Liver (tissue), 8 donors: ENCODE measurements at regions not wholly inside any gene's neighbourhood (a gene's known extent, or its start where the extent isn't known, plus 50 kb on each side); places are given as distances from the start of the nearest gene placed in this dataset.

Experiments
- DNase-seq: peaks from one replicate; pipeline ENCODE4 v3.0.0-alpha.2; 2017; ENCODE audit warnings: low spot score
- H3K27ac ChIP-seq, 2 donors: one replicate each; pipeline ENCODE4 v1.7.0; 2013; ENCODE audit warnings: inconsistent platforms in 2 of 2, low read length in 2 of 2, control low read depth in 1 of 2, low read depth in 1 of 2, mild to moderate bottlenecking in 1 of 2
- H3K27me3 ChIP-seq, 4 donors: one replicate each; pipeline versions ENCODE4 v1.6.1 to v1.7.0; 2013; ENCODE audit warnings: low read length in 3 of 4, inconsistent platforms in 1 of 4, mild to moderate bottlenecking in 1 of 4, moderate library complexity in 1 of 4; ENCODE audit not compliant: control insufficient read depth in 4 of 4, insufficient read depth in 4 of 4
- H3K36me3 ChIP-seq, 4 donors: one replicate each; pipeline versions ENCODE4 v1.6.1 to v1.7.0; 2013; ENCODE audit warnings: low read length in 3 of 4, mild to moderate bottlenecking in 3 of 4, low read depth in 1 of 4, moderate library complexity in 1 of 4; ENCODE audit not compliant: control insufficient read depth in 4 of 4, insufficient read depth in 3 of 4
- H3K4me1 ChIP-seq, 4 donors: one replicate each; pipeline versions ENCODE4 v1.6.1 to v1.7.0; 2013; ENCODE audit warnings: low read length in 3 of 4, mild to moderate bottlenecking in 3 of 4, moderate library complexity in 1 of 4; ENCODE audit not compliant: control insufficient read depth in 4 of 4, insufficient read depth in 4 of 4
- H3K4me3 ChIP-seq, 3 donors: one replicate each; pipeline versions ENCODE4 v1.6.1 to v1.7.0; 2013; ENCODE audit warnings: low read length in 3 of 3, control low read depth in 1 of 3, low read depth in 1 of 3, mild to moderate bottlenecking in 1 of 3
- H3K9ac ChIP-seq, 2 donors: one replicate each; pipeline ENCODE4 v1.7.0; 2013; ENCODE audit warnings: low read length in 2 of 2, mild to moderate bottlenecking in 2 of 2, moderate library complexity in 2 of 2, control low read depth in 1 of 2, low read depth in 1 of 2
- H3K9me3 ChIP-seq, 4 donors: one replicate each; pipeline versions ENCODE4 v1.6.1 to v1.7.0; 2013; ENCODE audit warnings: low read length in 3 of 4; ENCODE audit not compliant: control insufficient read depth in 4 of 4
- EGR1 ChIP-seq, 2 donors: IDR thresholded peaks; 2 replicates each; pipeline ENCODE4 v1.6.1; 2016 to 2018; ENCODE audit warnings: antibody characterized with exemption in 2 of 2, low read depth in 2 of 2
- FOXA1 ChIP-seq: IDR thresholded peaks from 2 replicates; pipeline ENCODE4 v1.6.1; 2016; ENCODE audit warnings: antibody characterized with exemption
- GABPA ChIP-seq, 2 donors: IDR thresholded peaks in 1 of 2; conservative IDR thresholded peaks in 1 of 2; 2 replicates each; pipeline ENCODE4 v1.6.1; 2016; ENCODE audit warnings: antibody characterized with exemption in 2 of 2, mild to moderate bottlenecking in 1 of 2, moderate library complexity in 1 of 2
- HNF4A ChIP-seq, 2 donors: conservative IDR thresholded peaks; 2 replicates each; pipeline ENCODE4 v1.6.1; 2016; ENCODE audit warnings: antibody characterized with exemption in 2 of 2, mild to moderate bottlenecking in 2 of 2
- HNF4G ChIP-seq: IDR thresholded peaks from 2 replicates; pipeline ENCODE4 v1.6.1; 2016; ENCODE audit warnings: antibody characterized with exemption
- JUND ChIP-seq, 2 donors: IDR thresholded peaks; 2 replicates each; pipeline ENCODE4 v1.6.1; 2016; ENCODE audit warnings: antibody characterized with exemption in 2 of 2
- NR2F2 ChIP-seq: IDR thresholded peaks from 2 replicates; pipeline ENCODE4 v1.6.1; 2016; ENCODE audit warnings: antibody characterized with exemption
- RAD21 ChIP-seq, 2 donors: IDR thresholded peaks; 2 replicates each; pipeline ENCODE4 v1.6.1; 2016; ENCODE audit warnings: antibody characterized with exemption in 2 of 2, mild to moderate bottlenecking in 2 of 2
- RXRA ChIP-seq, 2 donors: IDR thresholded peaks; 2 replicates each; pipeline ENCODE4 v1.6.1; 2017 to 2018; ENCODE audit warnings: antibody characterized with exemption in 2 of 2, mild to moderate bottlenecking in 1 of 2
- SP1 ChIP-seq: IDR thresholded peaks from 2 replicates; pipeline ENCODE4 v1.6.1; 2018; ENCODE audit warnings: antibody characterized with exemption, mild to moderate bottlenecking
- YY1 ChIP-seq: IDR thresholded peaks from 2 replicates; pipeline ENCODE4 v1.6.1; 2016; ENCODE audit warnings: antibody characterized with exemption, mild to moderate bottlenecking
- WGBS: extraction: QIAGEN DNeasy Blood & Tissue Kit; methylation state at CpG from one replicate; pipeline ENCODE4 v1.1.7; 2013; 5-methylcytosine and 5-hydroxymethylcytosine counted together
- TF ChIP-seq, protein P1 (sequence below): IDR thresholded peaks from 2 replicates; pipeline ENCODE4 v1.6.1; 2016; ENCODE audit warnings: antibody characterized with exemption, mild to moderate bottlenecking
- TF ChIP-seq, protein P2 (sequence below): IDR thresholded peaks from 2 replicates; pipeline ENCODE4 v1.6.1; 2016; ENCODE audit warnings: antibody characterized with exemption
- TF ChIP-seq, protein P3 (sequence below): IDR thresholded peaks from 2 replicates; pipeline ENCODE4 v1.6.1; 2016; ENCODE audit warnings: antibody characterized with exemption
- TF ChIP-seq, protein P4 (sequence below): IDR thresholded peaks from 2 replicates; pipeline ENCODE4 v1.6.1; 2016; ENCODE audit warnings: antibody characterized with exemption
- TF ChIP-seq, protein P5 (sequence below): fragments of 150-350 bp; IDR thresholded peaks from 2 replicates; pipeline ENCODE4 v1.5.1; 2017; ENCODE audit warnings: improper control_type of control experiment, low read depth, low read length; ENCODE audit not compliant: missing input control
- donor health status: healthy.
- donor health status: healthy.
- donor health status: healthy.
- donor health status: healthy.
- donor health status: healthy.

DNA sequence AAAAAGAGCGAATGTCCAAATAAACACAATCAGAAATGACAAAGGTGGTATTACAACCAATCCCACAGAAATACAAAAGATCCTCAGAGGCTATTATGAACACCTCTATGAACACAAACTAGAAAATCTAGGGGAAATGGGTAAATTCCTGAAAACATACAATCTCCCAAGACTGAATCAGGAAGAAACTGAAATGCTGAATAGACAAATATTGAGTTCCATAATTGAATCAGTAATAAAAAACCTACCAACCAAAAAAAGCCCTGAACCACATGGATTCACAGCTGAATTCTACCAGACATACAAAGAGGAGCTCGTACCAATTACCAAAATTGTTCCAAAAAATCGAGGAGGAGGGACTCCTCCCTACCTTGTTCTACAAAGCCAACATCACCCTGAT, 56.1 kb upstream of the ZNF800 start:
- H3K36me3 ChIP-seq, result no peaks in the 10 kb centered on the region
- no peak overlapping the region for H3K4me3 ChIP-seq
- no peak for DNase-seq
- H3K4me1 ChIP-seq, result no peaks in the 10 kb centered on the region
- TF ChIP-seq GABPA (IDR thresholded peaks at IDR 0.05 in 1 of 2, conservative IDR thresholded peaks at IDR 0.05 in 1 of 2) (no peak), NR2F2 (no peak), RXRA (IDR thresholded peaks at IDR 0.05) (no peak), FOXA1 (no peak), HNF4A (conservative IDR thresholded peaks at IDR 0.05) (no peak), EGR1 (IDR thresholded peaks at IDR 0.05; ENCODE audit: low read depth in 2 of 2) (no peak)
- TF ChIP-seq, protein P1, sequence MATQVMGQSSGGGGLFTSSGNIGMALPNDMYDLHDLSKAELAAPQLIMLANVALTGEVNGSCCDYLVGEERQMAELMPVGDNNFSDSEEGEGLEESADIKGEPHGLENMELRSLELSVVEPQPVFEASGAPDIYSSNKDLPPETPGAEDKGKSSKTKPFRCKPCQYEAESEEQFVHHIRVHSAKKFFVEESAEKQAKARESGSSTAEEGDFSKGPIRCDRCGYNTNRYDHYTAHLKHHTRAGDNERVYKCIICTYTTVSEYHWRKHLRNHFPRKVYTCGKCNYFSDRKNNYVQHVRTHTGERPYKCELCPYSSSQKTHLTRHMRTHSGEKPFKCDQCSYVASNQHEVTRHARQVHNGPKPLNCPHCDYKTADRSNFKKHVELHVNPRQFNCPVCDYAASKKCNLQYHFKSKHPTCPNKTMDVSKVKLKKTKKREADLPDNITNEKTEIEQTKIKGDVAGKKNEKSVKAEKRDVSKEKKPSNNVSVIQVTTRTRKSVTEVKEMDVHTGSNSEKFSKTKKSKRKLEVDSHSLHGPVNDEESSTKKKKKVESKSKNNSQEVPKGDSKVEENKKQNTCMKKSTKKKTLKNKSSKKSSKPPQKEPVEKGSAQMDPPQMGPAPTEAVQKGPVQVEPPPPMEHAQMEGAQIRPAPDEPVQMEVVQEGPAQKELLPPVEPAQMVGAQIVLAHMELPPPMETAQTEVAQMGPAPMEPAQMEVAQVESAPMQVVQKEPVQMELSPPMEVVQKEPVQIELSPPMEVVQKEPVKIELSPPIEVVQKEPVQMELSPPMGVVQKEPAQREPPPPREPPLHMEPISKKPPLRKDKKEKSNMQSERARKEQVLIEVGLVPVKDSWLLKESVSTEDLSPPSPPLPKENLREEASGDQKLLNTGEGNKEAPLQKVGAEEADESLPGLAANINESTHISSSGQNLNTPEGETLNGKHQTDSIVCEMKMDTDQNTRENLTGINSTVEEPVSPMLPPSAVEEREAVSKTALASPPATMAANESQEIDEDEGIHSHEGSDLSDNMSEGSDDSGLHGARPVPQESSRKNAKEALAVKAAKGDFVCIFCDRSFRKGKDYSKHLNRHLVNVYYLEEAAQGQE, result no peak
- TF ChIP-seq, protein P2, sequence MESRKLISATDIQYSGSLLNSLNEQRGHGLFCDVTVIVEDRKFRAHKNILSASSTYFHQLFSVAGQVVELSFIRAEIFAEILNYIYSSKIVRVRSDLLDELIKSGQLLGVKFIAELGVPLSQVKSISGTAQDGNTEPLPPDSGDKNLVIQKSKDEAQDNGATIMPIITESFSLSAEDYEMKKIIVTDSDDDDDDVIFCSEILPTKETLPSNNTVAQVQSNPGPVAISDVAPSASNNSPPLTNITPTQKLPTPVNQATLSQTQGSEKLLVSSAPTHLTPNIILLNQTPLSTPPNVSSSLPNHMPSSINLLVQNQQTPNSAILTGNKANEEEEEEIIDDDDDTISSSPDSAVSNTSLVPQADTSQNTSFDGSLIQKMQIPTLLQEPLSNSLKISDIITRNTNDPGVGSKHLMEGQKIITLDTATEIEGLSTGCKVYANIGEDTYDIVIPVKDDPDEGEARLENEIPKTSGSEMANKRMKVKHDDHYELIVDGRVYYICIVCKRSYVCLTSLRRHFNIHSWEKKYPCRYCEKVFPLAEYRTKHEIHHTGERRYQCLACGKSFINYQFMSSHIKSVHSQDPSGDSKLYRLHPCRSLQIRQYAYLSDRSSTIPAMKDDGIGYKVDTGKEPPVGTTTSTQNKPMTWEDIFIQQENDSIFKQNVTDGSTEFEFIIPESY, result no peak
- TF ChIP-seq, protein P3, sequence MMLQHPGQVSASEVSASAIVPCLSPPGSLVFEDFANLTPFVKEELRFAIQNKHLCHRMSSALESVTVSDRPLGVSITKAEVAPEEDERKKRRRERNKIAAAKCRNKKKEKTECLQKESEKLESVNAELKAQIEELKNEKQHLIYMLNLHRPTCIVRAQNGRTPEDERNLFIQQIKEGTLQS, result no peak
- no peak overlapping the region for H3K27ac ChIP-seq
- peaks cover 3 to 12% (median 6%) of the 10 kb centered on the region in 4 donors for H3K9me3 ChIP-seq
- no peak overlapping the region for H3K9ac ChIP-seq
- 47% methylated on average over 3 of the region's 3 CpGs for WGBS
- no peaks in the 10 kb centered on the region for H3K27me3 ChIP-seq

DNA sequence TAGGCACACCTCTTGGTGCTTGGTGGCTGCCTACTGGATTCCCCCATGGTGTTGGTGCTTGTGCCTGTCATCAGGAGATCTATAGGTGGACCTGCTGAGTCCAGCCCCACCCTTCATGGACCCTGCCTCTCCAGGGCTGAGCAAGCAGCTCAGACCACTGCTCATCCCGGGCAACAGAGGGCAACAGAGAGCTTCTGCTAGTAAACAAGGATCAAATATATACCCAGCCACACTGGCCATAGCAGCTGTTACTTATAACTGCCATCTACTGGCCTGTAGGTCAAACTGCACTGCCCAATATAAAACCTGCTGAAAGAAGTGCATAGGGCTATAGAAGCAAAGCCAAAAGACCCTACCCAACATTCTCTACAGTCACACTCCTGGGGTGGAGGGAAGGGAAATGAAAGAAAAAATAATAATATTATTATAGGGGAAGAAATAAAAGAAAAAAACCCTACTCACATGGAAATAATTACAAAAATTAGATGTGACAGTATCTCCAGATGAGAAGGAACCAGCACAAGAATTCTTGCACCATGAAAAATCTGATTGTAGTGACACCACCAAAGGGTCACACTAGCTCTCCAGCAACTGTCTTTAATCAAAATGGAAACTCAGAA, 54.9 kb upstream of the ZNF800 start:
- Histone ChIP-seq H3K9me3 (peaks cover 2 to 12% (median 6%) of the 10 kb centered on the region in 4 donors), H3K27me3 (no peaks in the 10 kb centered on the region), H3K4me3 (no peak overlapping the region), H3K36me3 (no peaks in the 10 kb centered on the region), H3K27ac (no peak overlapping the region), H3K9ac (no peak overlapping the region), H3K4me1 (no peaks in the 10 kb centered on the region)
- TF ChIP-seq, protein P4, sequence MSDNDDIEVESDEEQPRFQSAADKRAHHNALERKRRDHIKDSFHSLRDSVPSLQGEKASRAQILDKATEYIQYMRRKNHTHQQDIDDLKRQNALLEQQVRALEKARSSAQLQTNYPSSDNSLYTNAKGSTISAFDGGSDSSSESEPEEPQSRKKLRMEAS, result no peak
- TF ChIP-seq JUND (IDR thresholded peaks at IDR 0.05) (no peak), RAD21 (IDR thresholded peaks at IDR 0.05) (peak; percentile 78 to 87), GABPA (IDR thresholded peaks at IDR 0.05 in 1 of 2, conservative IDR thresholded peaks at IDR 0.05 in 1 of 2) (no peak), FOXA1 (no peak), HNF4G (no peak), YY1 (no peak), SP1 (no peak)
- TF ChIP-seq, protein P5, sequence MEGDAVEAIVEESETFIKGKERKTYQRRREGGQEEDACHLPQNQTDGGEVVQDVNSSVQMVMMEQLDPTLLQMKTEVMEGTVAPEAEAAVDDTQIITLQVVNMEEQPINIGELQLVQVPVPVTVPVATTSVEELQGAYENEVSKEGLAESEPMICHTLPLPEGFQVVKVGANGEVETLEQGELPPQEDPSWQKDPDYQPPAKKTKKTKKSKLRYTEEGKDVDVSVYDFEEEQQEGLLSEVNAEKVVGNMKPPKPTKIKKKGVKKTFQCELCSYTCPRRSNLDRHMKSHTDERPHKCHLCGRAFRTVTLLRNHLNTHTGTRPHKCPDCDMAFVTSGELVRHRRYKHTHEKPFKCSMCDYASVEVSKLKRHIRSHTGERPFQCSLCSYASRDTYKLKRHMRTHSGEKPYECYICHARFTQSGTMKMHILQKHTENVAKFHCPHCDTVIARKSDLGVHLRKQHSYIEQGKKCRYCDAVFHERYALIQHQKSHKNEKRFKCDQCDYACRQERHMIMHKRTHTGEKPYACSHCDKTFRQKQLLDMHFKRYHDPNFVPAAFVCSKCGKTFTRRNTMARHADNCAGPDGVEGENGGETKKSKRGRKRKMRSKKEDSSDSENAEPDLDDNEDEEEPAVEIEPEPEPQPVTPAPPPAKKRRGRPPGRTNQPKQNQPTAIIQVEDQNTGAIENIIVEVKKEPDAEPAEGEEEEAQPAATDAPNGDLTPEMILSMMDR, result peak; percentile 63
- TF ChIP-seq, protein P3, result no peak
- DNase-seq, result no peak
- WGBS, result 2% methylated on average over 1 of the region's 1 CpG
